C1 segment of cervical spinal cord (tissue), 14 donors: ENCODE measurements at regions not wholly inside any gene's neighbourhood (a gene's known extent, or its start where the extent isn't known, plus 50 kb on each side); places are given as distances from the start of the nearest gene placed in this dataset.

ENCODE experiments used
- DNase-seq, 14 donors: peaks; one replicate each; lab custom pipeline; 2025; lab: John Stamatoyannopoulos, UW

DNA sequence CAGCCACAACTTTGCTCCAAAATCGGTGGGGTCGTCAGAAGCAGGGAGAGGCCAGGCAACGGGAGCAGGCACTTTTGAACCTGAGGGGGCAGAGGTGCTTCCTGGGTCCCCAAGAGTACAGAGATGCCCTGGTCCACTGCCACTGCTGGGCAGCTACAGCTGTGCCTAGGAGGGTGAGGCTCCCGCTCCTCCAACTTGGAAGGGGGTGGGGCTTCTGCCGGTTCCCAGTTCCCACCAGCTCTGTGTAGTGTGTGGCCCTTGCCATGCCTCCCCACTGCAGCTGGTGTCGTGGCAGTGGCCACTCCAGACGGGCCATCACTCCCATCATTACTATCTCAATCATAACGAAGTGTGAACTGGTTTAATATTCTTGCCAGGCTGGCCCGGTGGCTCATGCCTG, 1496.3 kb downstream of the PCDH7 start:
- DNase-seq, result no peak

DNA sequence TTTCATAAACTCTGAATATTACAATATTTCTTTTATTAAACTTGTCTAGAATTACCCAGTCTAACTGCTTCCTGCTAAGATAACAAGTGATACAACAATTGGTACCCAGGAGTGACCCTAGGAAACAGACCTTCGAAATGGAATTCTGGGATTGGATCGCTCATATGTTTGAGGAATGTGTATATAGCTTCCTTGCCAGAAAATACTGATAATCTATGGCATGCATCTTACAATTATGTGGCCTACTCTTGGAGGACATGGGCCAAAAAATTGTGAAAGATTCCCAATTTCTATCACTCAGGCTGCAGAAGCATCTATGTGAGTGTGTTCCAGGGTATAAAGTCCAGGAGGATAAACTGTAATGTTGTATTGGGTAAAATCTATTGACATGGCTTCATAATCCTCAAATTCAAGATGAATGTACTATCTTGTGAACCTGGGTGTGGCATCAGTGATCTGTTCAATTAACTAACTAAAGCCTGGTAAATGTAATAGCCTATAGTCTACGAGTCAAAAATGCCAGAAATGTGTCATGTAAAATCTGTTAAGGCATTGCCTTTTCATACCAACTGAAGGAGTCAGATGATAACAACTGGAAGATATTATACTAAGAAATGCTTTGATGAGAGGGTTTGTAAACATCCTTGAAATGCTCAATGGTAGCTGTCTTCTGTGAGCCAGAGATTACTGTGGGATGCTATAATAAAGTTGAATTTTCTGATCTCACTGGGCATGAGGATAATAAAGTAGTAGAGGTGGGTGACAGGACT, 1499.3 kb downstream of the PCDH7 start:
- no peak for DNase-seq

DNA sequence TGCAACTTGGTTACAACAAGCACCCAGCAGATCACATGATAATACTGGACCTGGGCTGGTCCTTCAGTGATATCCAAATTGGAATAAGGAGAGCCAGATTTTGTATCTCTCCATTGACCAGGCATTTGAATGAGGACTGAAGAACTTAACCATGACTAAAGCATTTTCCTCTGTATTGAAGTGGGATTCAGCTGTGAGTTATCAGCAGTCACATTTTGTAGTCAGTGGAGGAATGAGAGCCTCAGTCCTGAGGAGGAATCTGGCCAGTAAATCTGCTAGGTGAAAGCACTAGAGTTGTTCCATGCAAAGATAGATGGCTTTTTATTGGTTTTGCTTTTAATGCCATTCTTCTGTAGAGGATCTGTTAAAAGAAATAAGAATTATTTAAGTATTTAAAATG, 1506.0 kb downstream of the PCDH7 start:
- DNase-seq, result no peak

DNA sequence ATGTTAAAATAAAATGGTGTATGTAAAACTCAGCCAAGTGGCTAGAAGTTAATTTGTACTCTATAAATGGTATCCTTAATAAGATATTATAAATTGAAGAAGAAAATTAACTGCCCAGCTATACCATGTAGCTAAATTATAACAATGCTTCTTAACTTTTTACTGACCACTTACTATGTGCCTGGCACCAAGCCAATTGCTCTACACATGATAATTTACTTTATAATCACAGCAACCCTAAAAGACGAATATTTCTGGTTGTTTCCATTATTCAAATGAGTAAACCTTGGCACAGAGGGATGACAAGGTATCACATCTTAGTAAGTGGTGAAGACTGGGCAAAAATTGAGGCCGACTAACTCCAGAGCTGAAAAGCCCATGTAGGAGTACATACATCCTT, 1506.6 kb downstream of the PCDH7 start:
- no peak for DNase-seq

DNA sequence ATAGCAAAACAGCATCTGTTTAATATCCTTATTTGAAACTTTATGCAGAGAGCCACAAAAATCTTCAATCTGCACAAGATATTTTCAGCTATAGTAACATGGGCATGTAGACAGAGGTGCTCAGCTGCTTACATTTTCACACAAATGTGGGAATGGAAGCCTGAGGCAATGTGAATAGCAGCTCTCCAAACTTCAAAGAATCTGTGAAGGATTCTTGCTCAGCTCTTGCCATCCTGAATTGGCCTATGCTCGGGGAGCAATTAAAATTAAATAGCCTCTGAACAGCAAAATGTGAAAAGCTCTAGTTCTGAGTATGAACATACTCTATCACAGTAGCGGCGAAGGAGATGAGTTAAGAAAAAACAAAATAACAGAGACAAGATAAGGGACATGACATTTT, 1523.8 kb downstream of the PCDH7 start:
- DNase-seq, result no peak

DNA sequence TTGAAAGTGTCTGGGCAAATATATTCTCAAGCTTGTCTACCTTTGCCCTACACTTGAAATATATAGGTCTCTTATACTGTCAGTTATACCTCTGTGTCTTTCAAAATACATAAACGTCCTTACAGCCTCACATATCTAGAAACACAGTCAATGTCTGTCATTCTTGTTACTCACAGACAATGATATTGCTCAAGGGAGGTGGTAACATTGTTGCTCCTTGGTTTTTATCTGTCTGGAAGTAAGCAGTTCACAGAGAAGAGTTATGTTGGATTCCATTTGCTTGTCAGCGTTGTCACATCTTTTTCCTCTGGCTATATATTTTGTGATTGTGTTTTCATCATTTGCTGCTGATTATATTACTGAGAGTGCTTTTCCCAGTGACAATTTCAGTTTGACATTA, 1528.9 kb downstream of the PCDH7 start:
- no peak for DNase-seq

DNA sequence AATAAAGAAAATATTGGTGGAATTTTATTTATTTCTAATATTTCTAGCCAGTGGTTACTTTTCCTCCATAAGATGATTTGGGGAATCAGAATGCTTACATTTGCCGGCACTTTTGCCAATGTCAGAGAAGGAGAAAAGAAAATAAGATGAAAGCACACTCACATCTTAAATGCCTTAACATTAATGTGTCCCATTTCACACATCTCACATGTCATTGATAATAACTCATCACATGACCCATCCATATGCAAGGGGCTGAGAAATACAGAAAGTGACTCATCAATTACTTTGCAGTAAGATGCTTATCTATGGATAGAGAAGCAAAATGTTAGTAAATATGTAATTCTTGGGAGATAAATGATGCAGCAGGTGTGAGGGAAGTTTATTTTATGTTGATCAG, 1531.0 kb downstream of the PCDH7 start:
- DNase-seq, result no peak

DNA sequence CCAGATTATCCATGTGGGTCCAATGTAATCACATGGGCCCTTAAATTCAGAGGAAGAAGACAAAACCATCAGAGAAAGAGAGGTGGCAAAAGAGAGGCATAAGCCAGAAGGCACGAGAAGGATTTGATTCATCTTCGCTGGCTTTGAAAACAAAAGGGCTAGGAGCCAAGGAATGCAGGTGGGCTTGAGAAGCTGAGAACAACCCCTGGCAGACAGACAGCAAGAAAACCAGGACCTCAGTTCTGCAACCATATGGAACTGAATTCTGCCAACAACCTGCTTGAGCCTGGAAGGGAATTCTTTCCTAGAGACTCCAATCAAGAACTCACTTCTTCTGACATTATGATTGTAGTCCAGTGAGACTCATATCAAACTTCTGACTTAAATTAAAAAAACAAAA, 1531.8 kb downstream of the PCDH7 start:
- DNase-seq, result no peak

DNA sequence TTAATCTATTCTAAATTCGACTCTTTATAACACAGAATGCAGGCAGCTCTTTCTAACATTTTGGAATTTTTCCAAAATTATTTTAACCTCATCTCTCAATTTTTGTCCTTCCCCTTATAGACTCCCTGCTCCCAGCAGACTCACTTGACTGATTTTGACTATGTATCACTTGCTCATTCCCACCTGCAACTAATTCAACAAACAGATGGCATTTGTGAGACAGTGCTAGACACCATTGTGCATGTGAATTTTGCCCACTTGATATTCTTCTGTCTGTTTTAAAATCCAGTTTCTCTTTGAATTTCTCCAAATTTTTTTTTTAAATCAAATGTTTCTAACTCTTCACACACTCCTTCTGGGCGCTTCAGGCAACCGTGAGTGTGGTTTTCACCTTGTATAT, 1534.0 kb downstream of the PCDH7 start:
- DNase-seq, result no peak

DNA sequence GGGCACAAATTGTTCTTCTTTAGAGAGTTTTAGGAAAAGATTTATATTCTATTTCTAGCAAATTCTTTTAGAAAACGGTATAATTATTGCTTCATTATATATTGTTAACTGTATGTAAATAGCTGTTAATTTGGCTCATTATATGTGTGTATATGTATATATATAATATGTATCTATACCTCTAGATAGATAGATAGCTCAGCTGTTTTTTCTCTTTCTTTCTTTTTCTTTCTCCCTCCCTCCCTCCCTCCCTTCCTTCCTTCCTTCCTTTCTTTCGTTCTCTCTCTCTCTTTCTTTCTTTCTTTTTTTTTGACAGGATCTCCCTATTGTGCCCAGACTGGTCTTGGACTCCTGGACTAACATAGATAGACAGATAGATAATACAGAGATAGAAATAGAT, 1538.8 kb downstream of the PCDH7 start:
- no peak for DNase-seq

DNA sequence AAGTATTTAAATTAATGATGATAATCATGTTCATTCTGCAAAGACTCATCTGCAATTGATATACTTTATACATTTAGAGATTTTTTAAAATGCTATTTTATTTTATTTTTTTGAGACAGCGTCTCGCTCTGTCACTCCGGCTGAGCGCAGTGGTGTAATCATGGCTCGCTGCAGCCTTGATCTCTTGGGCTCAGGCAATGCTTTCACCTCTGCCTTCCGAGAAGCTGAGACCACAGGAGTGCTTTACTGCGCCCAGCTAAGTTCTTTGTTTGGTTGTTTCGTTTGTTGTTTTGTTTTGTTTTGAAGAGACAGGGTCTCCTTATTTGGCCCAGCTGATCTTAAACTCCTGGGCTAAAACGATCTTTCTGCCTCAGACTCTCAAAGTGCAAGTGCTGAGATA, 1541.0 kb downstream of the PCDH7 start:
- DNase-seq, result no peak

DNA sequence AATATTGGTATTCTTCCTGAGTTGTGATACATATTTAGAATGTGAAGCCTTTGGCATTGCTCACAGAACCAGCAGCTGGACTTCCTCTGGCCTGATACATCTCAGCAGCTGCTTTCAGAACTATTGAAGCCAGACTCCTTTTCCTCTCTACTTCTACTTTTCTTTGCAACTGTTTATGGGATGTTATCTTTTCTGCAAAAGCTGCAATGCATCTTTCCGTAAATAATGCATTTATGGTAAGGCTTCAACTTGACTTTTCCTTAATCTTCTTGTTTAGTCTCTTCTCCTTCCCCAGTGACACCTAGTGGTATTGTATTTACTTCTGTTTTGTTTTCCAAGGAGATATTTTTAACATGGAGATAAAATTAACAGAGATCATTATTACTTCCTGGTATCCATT, 1548.7 kb downstream of the PCDH7 start:
- DNase-seq, result no peak

DNA sequence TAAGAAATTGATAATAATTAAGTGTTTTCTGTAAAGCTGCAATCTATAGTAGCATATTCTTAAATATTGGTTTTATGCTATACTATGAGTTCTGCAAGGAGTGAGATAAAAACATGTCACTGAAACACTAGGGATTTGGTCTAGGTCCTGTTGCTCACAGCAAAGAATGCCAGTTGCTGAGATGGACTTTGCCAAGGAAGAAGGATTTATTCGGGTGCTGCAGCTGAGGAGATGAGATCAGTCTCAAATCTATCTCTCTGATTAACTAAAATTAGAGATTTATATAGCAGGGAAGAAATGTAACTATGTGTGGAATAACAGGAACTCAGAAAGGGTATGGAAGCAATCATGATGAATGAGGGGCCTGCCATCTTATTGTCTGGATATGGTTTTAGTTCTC, 1569.9 kb downstream of the PCDH7 start:
- no peak for DNase-seq

DNA sequence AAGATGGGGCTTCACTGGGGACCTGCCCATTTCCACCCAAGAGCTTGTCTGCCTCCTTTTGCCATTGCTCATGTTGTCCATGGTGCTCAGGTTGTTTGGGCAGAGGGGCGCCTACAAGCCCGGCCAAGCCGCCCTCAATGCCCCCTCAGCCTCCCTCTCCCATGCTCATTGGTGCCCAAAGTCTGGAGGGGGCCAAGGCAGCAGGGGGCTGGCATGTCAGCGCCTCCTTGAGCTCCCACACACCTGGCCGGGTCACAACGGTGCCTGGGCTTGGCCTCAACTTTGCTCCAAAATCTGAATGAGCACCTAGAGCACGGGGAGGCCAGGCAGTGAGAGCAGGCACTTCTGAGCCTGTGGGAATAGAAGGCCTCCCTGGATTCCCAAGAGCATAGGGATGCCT, 1598.8 kb downstream of the PCDH7 start:
- DNase-seq, result no peak

DNA sequence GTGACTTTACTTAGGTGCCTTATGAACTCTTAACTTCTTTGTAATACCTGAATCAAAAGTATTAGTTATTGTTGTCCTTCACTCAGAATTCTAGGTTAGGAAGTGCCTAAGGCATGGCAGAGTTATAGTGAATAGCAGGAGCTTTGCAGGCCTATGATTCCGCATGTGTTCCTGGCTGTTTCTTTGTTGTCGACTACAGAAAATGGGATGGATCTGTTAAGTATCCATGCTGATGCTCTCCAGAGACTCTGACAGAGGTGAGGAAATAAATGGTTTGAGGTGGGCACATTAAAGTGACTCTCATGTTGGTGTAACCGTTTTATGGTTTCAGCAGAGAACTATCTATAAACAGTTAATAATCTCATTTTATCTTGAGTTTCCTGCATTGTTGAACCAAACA, 1601.3 kb downstream of the PCDH7 start:
- DNase-seq, result no peak

DNA sequence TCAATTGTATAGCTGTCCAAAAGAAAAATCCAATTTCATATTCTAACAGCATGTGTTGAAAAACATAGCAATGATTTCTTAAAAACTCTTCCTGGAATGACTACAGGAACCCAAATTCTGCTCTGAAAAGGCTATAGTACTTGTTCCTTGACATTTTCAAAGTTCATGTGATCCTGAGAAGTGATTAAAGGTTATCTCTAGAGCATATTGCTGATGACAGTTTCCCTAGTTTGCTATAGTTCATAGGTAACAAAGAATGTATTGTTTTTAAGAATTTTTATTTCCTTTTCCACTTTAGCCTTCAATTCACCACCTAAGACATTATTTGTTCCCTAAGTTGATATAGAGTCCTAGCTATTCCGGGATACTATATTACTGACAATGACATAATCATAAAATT, 1614.6 kb downstream of the PCDH7 start:
- no peak for DNase-seq

DNA sequence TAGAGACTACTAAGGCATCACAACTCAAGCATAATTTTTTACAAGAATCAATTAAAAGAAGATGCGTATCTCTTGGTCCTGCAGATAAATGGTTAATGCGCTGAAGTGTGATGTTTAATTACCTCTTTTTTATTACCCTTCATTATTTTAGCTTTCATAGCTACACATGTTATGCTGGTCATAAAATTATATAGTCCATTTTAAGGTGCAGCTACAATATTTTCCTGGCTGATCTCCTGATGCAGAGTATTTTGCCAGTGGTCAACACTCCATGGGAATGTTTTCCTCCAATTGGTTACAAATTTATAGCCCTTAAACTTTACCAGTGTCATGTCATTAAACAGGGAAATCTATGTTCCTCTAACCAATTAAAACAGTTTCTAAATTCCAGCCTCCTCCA, 1617.2 kb downstream of the PCDH7 start:
- DNase-seq, result no peak

DNA sequence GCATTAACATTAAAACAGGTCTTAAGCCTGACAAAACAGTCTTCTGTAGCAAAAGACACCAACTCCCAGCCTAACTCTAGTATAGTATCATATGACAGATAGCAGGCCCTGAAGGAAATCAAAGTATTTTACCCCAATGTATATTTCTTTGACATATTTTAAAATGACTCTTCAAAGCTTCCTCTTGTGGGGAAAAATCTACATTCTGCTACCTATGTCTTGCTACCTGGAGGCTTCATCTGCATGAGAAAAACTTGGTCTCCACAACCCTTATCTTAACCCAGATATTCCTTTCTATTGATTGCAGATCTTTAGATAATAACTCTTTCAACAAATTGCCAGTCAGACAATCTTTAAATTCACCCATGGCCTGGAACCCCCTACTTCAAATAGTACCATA, 1620.4 kb downstream of the PCDH7 start:
- DNase-seq, result no peak

DNA sequence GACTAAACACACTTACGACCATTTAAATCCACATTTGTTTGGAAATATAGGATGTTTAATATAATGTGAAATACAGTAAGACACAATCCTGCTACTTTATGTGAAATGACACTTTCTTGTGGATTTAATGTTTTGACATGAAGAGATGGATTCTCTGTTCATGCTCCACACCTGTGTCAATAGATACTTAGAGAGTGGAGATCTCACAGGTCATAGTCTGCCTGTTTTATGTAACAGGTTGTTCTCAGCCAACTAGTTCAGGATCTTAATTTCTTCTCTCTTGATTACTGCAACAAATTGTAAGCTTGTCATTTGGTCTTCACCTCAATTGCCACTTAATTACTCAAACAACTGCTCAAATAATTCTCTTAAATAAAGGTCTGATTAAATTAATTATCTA, 1621.2 kb downstream of the PCDH7 start:
- DNase-seq, result no peak

DNA sequence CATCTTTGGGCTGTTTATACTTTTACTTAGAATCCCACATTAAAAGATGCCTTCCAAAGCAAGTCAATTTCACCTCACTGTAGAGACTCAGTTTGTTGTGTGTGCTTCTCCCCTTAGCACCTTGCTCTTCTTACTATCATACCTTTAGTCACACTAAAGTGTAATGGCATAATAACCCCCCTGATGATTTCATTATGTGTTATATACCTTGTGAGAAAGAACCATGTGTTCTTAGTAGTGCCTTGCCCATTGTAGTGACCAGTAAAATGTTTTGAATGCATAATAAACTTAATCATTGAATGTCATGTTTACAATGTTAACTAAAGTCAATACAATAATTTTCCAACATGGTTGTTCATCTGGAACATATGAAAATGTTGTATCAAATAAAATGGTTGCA, 1621.9 kb downstream of the PCDH7 start:
- no peak for DNase-seq

DNA sequence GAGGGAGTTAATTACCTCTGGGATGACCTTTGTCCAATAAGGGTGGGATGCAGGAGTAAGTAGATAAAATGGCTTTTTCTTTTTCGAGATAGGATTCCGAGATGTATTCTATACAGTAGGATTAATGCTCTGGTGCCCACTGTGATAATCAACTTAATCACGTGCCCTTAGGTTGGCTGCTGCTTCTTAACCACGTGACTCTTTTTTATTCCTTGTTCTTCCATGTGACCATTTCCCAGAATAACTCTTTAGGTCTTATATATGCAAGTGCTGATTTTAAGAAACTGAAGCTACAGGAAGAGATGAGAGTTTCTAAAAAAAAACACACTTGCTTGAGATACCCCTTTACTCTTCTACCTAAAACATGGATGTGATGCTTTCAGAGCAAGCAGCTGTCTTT, 1628.9 kb downstream of the PCDH7 start:
- DNase-seq, result no peak

DNA sequence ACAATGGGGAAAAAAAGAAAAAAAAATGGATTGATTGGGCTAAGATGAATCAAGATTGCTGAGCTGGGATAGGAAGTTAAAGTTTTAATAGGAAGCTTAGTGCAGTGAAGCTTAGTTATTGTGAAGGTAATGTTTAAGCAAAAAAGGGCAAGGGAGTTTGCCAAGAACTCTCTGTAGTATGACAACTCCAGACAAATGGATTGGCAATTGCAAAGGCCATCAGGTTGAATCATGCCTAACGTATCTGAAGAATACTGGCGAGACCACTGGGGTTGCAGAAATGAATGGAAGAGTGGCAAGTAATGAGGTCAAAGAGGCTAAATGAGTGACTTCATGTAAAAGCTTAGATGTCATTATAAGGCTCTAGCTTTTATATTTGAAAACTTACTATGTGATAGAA, 1654.0 kb downstream of the PCDH7 start:
- no peak for DNase-seq

DNA sequence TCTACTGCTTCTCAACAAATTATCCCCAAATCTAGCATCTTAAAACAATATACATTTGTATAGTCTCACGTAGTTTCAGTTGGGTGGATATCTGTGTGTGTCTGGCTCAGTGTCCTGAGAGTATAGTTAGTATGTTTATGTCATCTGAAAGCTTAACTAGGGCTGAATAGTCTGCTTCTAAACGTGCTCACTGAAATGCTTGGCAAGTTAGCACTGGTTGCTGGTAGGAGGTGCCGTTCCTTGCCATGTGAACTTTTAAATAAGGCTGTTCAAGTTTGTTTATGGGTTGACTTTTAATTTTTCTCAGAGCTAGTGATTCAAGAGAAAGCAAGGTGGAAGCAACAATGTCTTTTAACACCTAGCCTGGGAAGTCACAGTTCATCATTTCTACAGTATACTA, 1673.6 kb downstream of the PCDH7 start:
- no peak for DNase-seq

DNA sequence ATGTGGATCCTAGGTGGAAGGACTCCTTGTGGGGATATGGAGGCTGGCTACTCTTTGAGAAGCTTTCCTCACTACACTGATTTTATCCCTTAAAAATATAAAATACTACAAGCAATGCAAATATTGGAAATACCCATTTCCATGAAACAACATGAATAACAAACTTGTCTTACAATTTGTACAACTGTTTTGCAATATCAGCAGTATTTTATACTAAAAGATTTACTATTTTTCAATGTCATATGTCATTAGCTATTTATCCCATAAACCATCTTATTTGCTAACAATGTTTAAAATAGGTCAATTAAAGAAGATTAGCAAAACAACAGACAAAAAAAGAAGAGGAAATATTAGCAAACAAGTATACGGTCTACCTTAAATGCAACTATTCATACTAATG, 1674.1 kb downstream of the PCDH7 start:
- no peak for DNase-seq
